ENCODE measurements at regions not wholly inside any gene's neighbourhood (a gene's known extent, or its start where the extent isn't known, plus 50 kb on each side); places are given as distances from the start of the nearest gene placed in this dataset.

GRCh38 chr13:80584306-80584705 is 243.4 kb upstream of the SPRY2 start:
- POLR2A ChIA-PET: no interaction called here
- no peak for DNase-seq (ENCODE audit: low read depth in 1 of 2, low spot score in 1 of 2)
- ATAC-seq: no peak
- H3K4me2 ChIP-seq: no peak overlapping the region
- no peak overlapping the region for H3K27ac ChIP-seq
- no peak overlapping the region for H3K4me3 ChIP-seq
- FAIRE-seq: no peak
- CTCF ChIA-PET: no interaction called here
- TF ChIP-seq ZNF302 (CRISPR knock-in tag; IDR thresholded peaks at IDR 0.05) (no peak), PHF8 (IDR thresholded peaks at IDR 0.05; ENCODE audit: borderline replicate concordance, low read depth) (no peak)
- no peaks in the 10 kb centered on the region for H3K4me1 ChIP-seq
- no peaks in the 10 kb centered on the region for H3K9me3 ChIP-seq

DNA sequence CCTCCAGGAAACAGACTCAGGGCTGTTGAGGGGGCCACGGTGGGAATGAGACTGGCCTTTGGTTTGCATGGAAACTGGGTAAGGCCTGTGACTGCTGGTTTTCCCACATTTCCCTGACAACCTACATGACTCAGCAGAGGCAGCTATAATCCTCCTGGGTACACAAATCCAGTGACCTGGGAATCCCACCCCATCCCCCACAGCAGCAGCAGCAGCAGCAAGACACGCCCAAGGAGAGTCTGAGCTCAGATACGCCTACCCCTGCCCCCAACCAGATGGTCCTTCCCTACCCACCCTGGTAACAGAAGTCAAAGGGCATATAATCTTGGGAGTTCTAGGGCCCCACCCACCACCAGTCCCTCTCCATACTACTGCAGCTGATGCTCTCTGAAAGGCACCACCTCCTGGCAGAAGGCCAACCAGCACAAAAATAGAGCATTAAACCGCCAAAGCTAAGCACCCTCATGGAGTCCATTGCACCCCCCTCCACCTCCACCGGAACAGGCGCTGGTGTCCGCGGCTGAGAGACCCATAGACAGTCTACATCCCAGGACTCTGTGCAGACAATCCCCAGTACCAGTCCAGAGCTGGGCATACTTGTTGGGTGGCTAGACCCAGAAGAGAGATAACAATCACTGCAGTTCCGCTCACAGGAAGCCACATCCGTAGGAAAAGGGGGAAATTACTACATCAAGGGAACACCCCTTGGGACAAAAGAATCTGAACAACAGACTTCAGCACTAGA is 237.2 kb upstream of the SPRY2 start:
- Histone ChIP-seq H3K4me2 (no peak overlapping the region), H3K9me3 (no peaks in the 10 kb centered on the region), H3K4me3 (no peak overlapping the region), H3K27ac (no peak overlapping the region), H3K4me1 (no peaks in the 10 kb centered on the region)
- TF ChIP-seq, protein P1, sequence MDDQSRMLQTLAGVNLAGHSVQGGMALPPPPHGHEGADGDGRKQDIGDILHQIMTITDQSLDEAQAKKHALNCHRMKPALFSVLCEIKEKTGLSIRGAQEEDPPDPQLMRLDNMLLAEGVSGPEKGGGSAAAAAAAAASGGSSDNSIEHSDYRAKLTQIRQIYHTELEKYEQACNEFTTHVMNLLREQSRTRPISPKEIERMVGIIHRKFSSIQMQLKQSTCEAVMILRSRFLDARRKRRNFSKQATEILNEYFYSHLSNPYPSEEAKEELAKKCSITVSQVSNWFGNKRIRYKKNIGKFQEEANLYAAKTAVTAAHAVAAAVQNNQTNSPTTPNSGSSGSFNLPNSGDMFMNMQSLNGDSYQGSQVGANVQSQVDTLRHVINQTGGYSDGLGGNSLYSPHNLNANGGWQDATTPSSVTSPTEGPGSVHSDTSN (IDR thresholded peaks at IDR 0.05): no peak
- TF ChIP-seq NR3C1 (IDR thresholded peaks at IDR 0.05) (no peak), EP300 (IDR thresholded peaks at IDR 0.05) (no peak), RNF2 (IDR thresholded peaks at IDR 0.05; ENCODE audit: borderline replicate concordance, low read depth) (no peak), CBX2 (IDR thresholded peaks at IDR 0.05; ENCODE audit: borderline replicate concordance, low read depth) (no peak), EHMT2 (IDR thresholded peaks at IDR 0.05; ENCODE audit: low read depth) (no peak), TP53 (CRISPR knock-in tag; IDR thresholded peaks at IDR 0.05) (no peak), HOXB13 (CRISPR knock-in tag; IDR thresholded peaks at IDR 0.05; ENCODE audit: low read depth) (no peak), HOXA7 (CRISPR knock-in tag; IDR thresholded peaks at IDR 0.05) (no peak), MAFK (IDR thresholded peaks at IDR 0.05; ENCODE audit: partially characterized antibody) (no peak), KDM1A (IDR thresholded peaks at IDR 0.05; ENCODE audit: low read depth) (no peak), NPAS2 (CRISPR knock-in tag; IDR thresholded peaks at IDR 0.05; ENCODE audit: borderline replicate concordance) (no peak), CHD2 (IDR thresholded peaks at IDR 0.05; ENCODE audit: low read length, partially characterized antibody) (no peak), ZNF302 (CRISPR knock-in tag; IDR thresholded peaks at IDR 0.05) (no peak)
- ChIA-PET POLR2A (no interaction called here), CTCF (no interaction called here)
- DNase-seq (ENCODE audit: low read depth in 1 of 2, low spot score in 1 of 2) (peak in 1 of 2 experiments; percentile 12), FAIRE-seq (no peak), ATAC-seq (no peak)
- 55% methylated on average over 4 of the region's 10 CpGs for WGBS (ENCODE audit: missing lambda C conversion rate)

GRCh38 chr13:80577285-80577684 is 236.4 kb upstream of the SPRY2 start:
- no peak for DNase-seq (ENCODE audit: low read depth in 1 of 2, low spot score in 1 of 2)

More at GRCh38 chr13:80577285-80577684, 236.4 kb upstream of the SPRY2 start:
- no peaks in the 10 kb centered on the region for H3K4me1 ChIP-seq
- no peak for ATAC-seq
- FAIRE-seq: no peak
- CTCF ChIA-PET: no interaction called here
- H3K4me3 ChIP-seq: no peak overlapping the region
- H3K27ac ChIP-seq: no peak overlapping the region
- no peak overlapping the region for H3K4me2 ChIP-seq
- 36% methylated on average over 5 of the region's 5 CpGs for WGBS (ENCODE audit: missing lambda C conversion rate)
- POLR2A ChIA-PET: no interaction called here
- no peak for TF ChIP-seq FOXS1 (CRISPR knock-in tag; IDR thresholded peaks at IDR 0.05)
- no peak for TF ChIP-seq EP300 (IDR thresholded peaks at IDR 0.05)
- TF ChIP-seq, protein P2, sequence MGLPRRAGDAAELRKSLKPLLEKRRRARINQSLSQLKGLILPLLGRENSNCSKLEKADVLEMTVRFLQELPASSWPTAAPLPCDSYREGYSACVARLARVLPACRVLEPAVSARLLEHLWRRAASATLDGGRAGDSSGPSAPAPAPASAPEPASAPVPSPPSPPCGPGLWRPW (IDR thresholded peaks at IDR 0.05): no peak
- no peak for TF ChIP-seq HOXA7 (CRISPR knock-in tag; IDR thresholded peaks at IDR 0.05)
- TF ChIP-seq FOSB (CRISPR knock-in tag; IDR thresholded peaks at IDR 0.05): no peak
- no peak for TF ChIP-seq KDM1A (IDR thresholded peaks at IDR 0.05; ENCODE audit: low read depth)
- no peak for TF ChIP-seq HOXB5 (CRISPR knock-in tag; IDR thresholded peaks at IDR 0.05)
- TF ChIP-seq, protein P3, sequence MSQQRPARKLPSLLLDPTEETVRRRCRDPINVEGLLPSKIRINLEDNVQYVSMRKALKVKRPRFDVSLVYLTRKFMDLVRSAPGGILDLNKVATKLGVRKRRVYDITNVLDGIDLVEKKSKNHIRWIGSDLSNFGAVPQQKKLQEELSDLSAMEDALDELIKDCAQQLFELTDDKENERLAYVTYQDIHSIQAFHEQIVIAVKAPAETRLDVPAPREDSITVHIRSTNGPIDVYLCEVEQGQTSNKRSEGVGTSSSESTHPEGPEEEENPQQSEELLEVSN (IDR thresholded peaks at IDR 0.05; ENCODE audit: borderline replicate concordance, low read depth): no peak
- no peak for TF ChIP-seq ZC3H11A (IDR thresholded peaks at IDR 0.05)
- TF ChIP-seq RARB (CRISPR knock-in tag; IDR thresholded peaks at IDR 0.05): no peak
- no peak for TF ChIP-seq NR3C1 (IDR thresholded peaks at IDR 0.05)
- H3K9me3 ChIP-seq: no peaks in the 10 kb centered on the region

Measured in A549 (cell line).